GM23248 (cell line): ENCODE measurements at regions not wholly inside any gene's neighbourhood (a gene's known extent, or its start where the extent isn't known, plus 50 kb on each side); places are given as distances from the start of the nearest gene placed in this dataset.

Experiments
- EZH2 ChIP-seq: fragments of 200-600 bp; sonication (generic); IDR thresholded peaks from 2 replicates; pipeline ENCODE4 v1.6.1; 2018; ENCODE audit warnings: antibody characterized with exemption, mild to moderate bottlenecking; ENCODE audit not compliant: insufficient read depth, poor library complexity, severe bottlenecking
- EZH2phosphoT487 ChIP-seq: fragments of 200-600 bp; sonication (generic); IDR thresholded peaks from 2 replicates; pipeline ENCODE4 v1.6.1; 2018; ENCODE audit warnings: antibody characterized with exemption, moderate library complexity, mild to moderate bottlenecking, low read depth; ENCODE audit not compliant: insufficient read depth

DNA sequence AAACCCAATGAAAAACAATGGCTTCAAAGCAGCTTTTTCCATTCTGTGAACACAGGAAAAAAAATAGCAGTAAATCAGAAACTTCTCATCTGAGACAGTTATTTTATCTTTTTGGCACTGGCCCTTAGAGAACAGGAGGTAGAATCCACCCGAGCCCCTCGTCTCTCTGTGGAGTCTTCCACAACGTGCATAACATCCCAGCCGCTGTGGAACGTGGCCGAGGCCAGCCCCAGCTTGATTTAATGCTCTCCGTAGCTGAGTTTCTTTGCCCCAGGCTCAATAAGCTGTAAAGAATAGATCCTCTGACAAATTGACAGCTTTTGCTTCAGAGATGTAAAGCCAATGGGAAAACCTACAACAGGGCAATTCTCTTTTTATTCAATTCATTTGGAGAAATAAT is 107.9 kb upstream of the DAP start:
- TF ChIP-seq EZH2 (no peak), EZH2phosphoT487 (no peak)
